HG02981 (cell line): ENCODE measurements at regions not wholly inside any gene's neighbourhood (a gene's known extent, or its start where the extent isn't known, plus 50 kb on each side); places are given as distances from the start of the nearest gene placed in this dataset.

Experiments used
- ATAC-seq: cut with Tn5 transposase; IDR thresholded peaks from one replicate; pipeline ENCODE4 v1.9.1; 2021; ENCODE audit warnings: mild to moderate bottlenecking, moderate library complexity; ENCODE audit not compliant: unreplicated experiment

DNA sequence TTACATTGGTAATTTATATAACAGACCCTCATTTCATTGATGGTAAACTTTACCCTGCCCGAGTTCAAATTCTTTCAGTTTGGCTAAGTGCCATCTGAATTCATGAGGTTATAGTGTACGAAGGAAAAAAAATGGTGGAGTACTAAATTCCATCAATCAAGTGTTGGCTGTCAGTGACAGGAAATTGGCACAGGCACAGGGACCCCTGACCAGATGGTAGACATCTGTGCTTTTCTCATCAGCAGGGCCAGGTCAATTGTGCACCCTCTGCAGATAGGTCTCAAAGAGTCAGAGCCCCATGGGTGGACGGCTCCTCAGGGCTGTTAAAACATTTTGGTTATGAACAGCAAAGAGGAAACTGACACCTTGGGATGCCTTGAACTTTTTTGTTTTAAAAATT lies 439.2 kb downstream of the SETBP1 start:
- ATAC-seq: no peak

DNA sequence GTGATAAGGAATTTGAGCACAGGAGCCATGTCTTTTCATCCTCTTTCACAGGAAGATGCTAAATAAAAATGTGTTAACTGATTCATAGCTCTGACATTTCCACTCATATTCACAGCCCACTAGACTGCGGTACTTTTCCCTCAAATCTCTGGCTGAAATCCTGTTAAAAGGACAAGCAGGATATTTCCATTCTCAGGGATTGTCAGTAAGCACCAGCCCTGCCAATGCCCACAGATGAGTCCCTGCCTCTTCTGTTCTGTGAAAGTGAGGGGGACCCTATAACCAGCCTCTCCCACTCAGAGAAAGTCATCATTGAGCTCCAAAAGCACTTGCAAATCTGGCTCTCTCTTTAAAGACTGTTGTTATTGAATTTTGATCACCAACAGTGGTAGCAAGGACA lies 440.5 kb downstream of the SETBP1 start:
- ATAC-seq: no peak

DNA sequence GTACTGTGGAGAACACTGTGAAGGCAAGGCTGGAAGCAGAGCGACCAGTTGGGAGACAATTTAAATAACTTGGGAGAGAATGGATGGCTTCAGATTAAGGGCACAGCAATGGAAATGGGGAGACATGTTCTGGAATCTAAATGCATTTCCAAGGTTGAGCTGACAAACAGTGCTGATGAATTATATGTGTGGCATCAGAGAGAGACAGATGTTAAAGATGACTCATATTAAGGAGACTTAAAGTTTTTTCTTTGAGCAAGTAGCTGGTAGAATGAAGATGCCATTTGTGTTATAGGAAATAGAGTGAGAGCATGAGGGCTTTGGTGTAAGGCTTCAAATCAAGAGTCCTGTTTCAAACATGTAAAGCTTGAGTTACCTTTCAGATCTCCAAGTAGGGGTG lies 441.8 kb downstream of the SETBP1 start:
- ATAC-seq: no peak

- no peak for ATAC-seq
Observed at GRCh38 chr18:45127405-45127804, 446.7 kb downstream of the SETBP1 start.

DNA sequence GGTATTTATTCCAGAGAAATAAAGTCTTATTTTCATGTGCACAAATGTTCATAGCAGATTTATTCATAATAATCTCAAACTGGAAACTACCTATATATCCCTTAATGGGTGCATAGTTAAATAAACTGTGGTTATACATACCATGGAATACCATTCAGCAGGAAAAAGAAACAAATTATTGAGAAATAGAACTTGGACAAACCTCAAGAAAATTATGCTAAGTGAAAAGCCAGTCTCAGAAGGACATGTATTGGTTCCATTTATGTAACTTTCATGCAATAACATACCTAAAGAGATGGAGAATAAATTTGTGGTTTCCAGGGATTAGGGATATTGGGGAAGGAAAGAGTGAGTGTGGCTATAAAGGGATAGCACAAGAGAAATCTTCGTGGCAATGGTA lies 452.6 kb downstream of the SETBP1 start:
- no peak for ATAC-seq

DNA sequence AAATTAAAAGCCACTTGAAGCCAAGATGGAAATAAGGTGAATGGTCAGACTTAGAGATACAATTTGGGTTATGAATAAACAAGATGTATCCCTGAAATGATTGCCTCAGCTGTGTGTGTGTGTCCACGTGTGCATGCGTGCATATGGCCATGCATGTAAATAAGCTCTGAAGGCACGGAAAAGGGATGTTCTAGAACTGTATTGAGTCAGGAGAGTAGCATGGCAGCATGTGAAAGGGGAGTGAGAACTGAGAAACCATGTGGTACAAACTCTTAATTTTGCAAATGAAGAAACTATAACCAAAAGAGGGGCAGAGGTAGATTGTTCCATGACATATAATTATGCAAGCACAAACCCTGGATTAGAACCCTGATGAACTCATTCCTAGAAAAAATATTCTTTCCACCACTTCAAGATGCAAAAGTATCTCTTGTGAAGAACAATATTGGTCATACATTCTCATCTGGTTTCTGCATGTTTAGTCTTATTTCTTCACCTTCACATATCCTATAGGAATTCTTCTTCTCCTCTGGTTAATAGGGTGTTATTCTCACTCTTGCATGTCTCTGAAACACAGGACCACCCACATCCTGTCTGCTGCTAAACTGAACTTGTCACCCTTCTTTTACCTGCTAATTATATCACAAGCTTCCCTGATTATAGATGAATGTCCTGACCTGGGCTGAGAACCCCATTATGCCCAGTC lies 455.8 kb downstream of the SETBP1 start:
- no peak for ATAC-seq

DNA sequence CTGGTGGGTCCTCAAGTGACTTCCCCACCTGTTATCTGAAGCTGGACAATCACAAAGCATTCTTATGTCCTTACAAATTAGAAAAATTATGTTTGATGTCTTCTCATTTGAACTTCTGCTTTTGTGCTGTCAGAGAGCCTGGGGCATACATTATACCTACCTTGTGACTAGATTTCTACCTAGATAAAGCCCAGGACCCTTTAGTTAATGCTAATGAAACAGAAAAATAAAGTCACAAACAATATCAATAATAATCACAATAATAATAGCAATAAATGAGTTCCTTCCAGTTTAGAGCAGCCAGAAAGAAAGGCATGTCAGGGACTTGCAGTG lies 456.4 kb downstream of the SETBP1 start:
- no peak for ATAC-seq

DNA sequence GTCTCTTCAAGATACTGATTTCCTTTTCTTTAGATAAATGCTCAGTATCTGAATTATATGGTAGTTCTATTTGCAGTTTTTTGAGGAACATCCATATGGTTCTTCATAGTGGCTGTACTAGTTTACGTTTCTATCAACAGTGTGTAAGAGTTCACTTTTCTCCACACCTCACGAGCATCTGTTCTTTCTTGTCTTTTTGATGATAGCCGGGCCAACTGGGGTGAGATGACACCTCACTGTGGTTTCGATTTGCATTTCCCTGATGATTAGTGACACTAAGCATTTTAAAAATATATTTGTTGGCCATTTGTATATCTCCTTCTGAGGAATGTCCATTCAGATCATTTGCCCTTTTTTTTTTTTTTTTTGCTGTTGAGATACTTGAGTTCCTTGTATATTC lies 458.8 kb downstream of the SETBP1 start:
- ATAC-seq: no peak

- no peak for ATAC-seq
Observed at GRCh38 chr18:45142868-45143267, 462.2 kb downstream of the SETBP1 start.

DNA sequence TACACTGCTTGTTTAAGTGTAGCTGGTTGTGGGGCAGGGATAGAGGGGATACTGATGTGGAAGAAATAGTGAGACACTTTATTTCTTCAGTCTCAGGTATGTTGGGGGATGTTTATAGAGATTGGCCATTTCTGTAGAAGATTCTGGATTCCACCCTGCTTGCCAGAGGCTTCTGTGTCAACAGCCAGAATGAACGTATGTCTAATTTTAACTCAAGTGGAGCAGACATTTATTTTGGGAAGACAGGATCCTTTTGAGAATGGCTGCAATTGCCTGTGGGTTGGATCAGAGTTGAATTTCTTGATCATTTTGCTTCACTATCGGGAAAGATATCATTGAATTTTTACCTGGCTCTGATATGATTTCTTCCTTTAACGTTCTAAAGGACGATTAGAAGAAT lies 465.6 kb upstream of the SLC14A2 start:
- no peak for ATAC-seq

DNA sequence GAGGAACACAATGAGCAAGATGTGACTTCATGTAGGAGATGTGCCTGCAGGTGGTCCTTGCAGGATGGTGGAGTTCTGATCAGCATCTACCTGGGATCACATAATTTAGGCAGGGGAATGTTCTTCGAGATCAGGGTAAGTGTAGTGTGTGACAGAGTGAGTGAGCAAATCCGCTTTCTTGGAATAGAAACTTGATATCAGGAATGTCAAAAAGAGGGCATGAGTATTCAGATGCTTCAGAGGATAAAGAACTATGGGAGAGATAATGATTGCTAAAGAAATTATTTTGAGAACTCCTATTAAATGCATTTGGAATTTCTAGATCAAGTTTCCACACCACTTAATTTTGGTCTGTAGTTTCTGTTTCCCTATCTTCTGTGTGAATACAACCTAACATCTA lies 463.6 kb upstream of the SLC14A2 start:
- no peak for ATAC-seq

DNA sequence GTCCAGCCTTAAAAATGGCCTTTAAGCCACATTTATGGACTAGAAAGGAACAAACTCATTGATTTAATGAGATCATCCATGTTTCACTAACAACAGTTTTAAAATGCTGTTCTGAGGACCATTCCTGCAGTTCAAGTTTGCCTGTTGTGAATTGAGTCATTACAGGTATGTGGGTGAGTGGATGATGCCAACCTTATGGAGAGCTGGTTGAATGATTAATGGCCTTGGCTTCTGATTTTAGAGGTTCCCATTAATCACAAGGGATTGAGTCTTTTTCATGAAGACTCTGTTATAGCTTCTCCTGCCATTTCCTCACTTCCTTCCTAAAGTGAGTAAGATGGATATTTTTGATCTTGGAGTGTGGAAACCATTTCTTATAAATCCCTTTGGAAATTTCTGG lies 459.8 kb upstream of the SLC14A2 start:
- ATAC-seq: no peak

GRCh38 chr18:45156946-45157345 lies 458.3 kb upstream of the SLC14A2 start:
- no peak for ATAC-seq

DNA sequence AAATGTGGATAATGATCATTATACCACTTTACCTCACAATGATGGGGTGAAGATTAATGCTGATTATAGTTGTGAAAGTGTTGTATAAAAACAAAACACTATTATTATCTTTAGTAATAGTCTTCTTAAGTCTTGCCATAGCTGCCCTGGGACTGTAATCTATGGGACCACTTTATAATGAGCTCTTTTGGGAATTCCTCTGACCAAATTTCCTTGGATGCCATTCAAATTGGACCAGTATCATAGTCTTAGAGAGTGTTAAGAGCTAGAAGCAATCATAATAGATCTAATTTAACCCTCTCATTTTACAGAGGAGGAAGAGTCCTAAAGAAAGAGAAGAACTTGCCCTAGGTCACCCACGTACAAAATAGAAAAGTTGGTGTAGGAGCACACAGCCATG lies 457.7 kb upstream of the SLC14A2 start:
- ATAC-seq: no peak

- peak; percentile 78 for ATAC-seq
Observed at GRCh38 chr18:45161850-45162249, 453.4 kb upstream of the SLC14A2 start.

GRCh38 chr18:45163871-45164270 lies 451.4 kb upstream of the SLC14A2 start:
- no peak for ATAC-seq

DNA sequence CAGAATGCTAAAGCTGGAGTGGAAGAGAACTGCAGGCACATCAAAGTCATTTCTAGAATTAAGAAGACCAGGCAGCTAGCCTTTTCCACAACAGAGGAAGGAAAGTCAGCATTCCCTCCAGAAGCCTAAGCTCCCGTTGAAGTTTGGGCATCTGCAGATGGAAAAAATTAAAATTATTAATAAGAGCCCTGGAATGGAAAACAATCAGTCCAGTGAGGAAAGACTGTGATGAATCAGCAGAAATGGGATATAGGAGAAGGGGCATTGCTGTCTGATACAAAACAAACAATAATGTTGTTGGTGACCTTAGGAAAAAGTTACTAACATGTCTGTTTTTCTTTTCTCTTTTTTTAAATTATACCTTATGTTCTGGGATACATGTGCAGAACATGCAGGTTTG lies 450.7 kb upstream of the SLC14A2 start:
- no peak for ATAC-seq

DNA sequence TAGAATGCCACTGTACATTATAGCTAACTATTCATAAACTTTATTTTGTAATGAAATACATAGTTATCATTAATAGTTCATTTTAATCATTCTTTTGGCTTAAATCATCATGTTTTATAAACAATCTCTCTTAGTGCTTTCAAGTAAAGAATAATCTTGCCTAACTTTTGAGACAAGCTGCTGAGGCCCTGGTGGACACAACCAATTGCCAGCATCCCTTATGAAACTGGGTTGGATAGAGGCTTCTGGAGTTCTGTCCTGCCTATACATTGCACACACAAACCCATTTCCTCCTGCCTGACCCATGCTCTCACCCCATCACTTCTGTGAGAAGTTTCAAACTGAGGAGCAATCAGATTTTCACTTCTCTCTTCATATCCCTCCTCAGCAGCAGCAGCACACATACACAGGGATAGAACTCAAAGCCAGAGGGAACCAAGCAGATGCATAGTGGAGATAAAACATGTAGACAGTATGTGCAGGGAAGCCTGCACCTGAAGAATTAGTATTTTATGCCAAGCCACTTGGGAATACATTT lies 450.0 kb upstream of the SLC14A2 start:
- no peak for ATAC-seq

- ATAC-seq: no peak
Observed at GRCh38 chr18:45165871-45166270, 449.4 kb upstream of the SLC14A2 start.

GRCh38 chr18:45166341-45166835 lies 448.9 kb upstream of the SLC14A2 start:
- no peak for ATAC-seq

GRCh38 chr18:45166836-45167551 lies 448.3 kb upstream of the SLC14A2 start:
- no peak for ATAC-seq

DNA sequence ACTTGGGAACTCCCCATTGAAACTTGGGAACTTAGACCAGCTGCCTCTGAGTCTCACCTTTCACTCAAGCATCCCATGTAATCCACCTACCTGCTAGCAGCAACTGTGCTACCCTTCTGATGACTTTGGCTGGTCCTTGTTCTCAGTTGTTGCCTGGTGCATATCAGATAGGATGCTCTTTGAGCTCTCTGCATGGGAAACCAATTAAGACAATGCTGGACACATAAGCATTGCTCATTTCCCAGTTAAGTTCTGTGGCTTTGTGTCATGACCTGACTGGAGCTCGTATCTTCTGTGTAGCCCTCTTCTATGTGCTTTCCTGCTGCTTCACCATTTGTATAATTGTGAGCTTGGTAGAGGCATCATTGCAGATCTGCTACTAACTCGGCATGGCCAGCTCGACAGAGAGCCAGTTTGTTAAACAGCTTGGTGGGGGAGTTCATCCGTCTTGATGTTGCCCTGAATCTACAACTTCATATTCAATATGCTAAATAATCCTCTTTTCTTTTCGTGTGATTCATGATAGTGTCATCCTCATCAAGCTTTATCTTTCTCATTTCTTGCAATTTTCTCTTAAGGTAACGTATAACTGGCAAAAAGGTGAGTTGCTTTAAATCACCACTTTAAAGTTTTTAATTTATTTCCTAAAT lies 447.5 kb upstream of the SLC14A2 start:
- no peak for ATAC-seq
